H1 (cell line): ENCODE measurements at regions not wholly inside any gene's neighbourhood (a gene's known extent, or its start where the extent isn't known, plus 50 kb on each side); places are given as distances from the start of the nearest gene placed in this dataset.

ENCODE experiments used
- CTCF ChIA-PET: fragments of 300-600 bp; sonication (Branson Sonifier 250); formaldehyde crosslinking; loops from one replicate; lab custom pipeline; 2021; ENCODE audit not compliant: partially characterized antibody; lab: Charles Lee
- POLR2A ChIA-PET: fragments of 300-600 bp; sonication (Branson Sonifier 250); formaldehyde crosslinking; loops from one replicate; lab custom pipeline; 2021; ENCODE audit warnings: inconsistent platforms; ENCODE audit not compliant: partially characterized antibody; lab: Charles Lee
- DNase-seq, 2 experiments: peaks; one replicate each; pipeline versions ENCODE4 v3.0.0 to v3.0.0-alpha.2; 2010 to 2022; ENCODE audit warnings: low spot score in 2 of 2, low read depth in 1 of 2, mixed read lengths in 1 of 2
- FAIRE-seq: peaks from 2 replicates; lab custom pipeline; 2011; peaks lifted over from hg19 to GRCh38; lab: Jason Lieb, UNC
- H2AFZ ChIP-seq: 2 replicates; pipeline ENCODE4 v1.8.1; 2012; ENCODE audit warnings: low read length, inconsistent platforms
- H2AK5ac ChIP-seq: 2 replicates; pipeline ENCODE4 v1.6.1; 2013; ENCODE audit warnings: low read depth, low read length
- H2BK120ac ChIP-seq: replicated peaks from 2 replicates; pipeline ENCODE3; 2013; ENCODE audit warnings: low read depth, low read length, inconsistent platforms
- H2BK12ac ChIP-seq: 2 replicates; pipeline ENCODE4 v1.6.1; 2013; ENCODE audit warnings: low read depth, low read length
- H2BK15ac ChIP-seq: 2 replicates; pipeline ENCODE4 v1.6.1; 2013; ENCODE audit warnings: low read length
- H2BK20ac ChIP-seq: 2 replicates; pipeline ENCODE4 v1.6.1; 2013; ENCODE audit warnings: low read length
- H2BK5ac ChIP-seq: 2 replicates; pipeline ENCODE4 v1.6.1; 2013; ENCODE audit warnings: low read depth, low read length
- H3K14ac ChIP-seq: 2 replicates; pipeline ENCODE4 v1.6.1; 2013; ENCODE audit warnings: inconsistent platforms; ENCODE audit not compliant: insufficient read length
- H3K18ac ChIP-seq: 2 replicates; pipeline ENCODE4 v1.6.1; 2013; ENCODE audit warnings: low read length; ENCODE audit errors: extremely low read depth
- H3K23ac ChIP-seq: 2 replicates; pipeline ENCODE4 v1.6.1; 2013; ENCODE audit warnings: inconsistent platforms; ENCODE audit not compliant: insufficient read length
- H3K23me2 ChIP-seq: 2 replicates; pipeline ENCODE4 v1.6.1; 2013; ENCODE audit warnings: low read depth, low read length
- H3K27ac ChIP-seq: 2 replicates; pipeline ENCODE4 v1.6.1; 2011; ENCODE audit warnings: low read depth, low read length, inconsistent platforms
- H3K27me3 ChIP-seq, 4 experiments: replicated peaks in 1 of 4; 1 replicate in 1 of 4; 2 replicates in 3 of 4; pipeline versions ENCODE4 v1.6.1 to v1.8.1; 2011 to 2013; ENCODE audit warnings: low read length in 3 of 4, mild to moderate bottlenecking in 3 of 4, inconsistent platforms in 2 of 4, mixed read lengths in 2 of 4, moderate library complexity in 1 of 4; ENCODE audit not compliant: control insufficient read depth in 3 of 4, insufficient read depth in 3 of 4; ENCODE audit errors: extremely low read depth in 1 of 4
- H3K36me3 ChIP-seq, 4 experiments: 2 replicates each; pipeline versions ENCODE4 v1.6.1 to v1.8.1; 2011 to 2013; ENCODE audit warnings: mild to moderate bottlenecking in 4 of 4, low read length in 3 of 4, moderate library complexity in 2 of 4, control low read depth in 1 of 4, inconsistent platforms in 1 of 4; ENCODE audit not compliant: insufficient read depth in 4 of 4, control insufficient read depth in 2 of 4
- H3K4ac ChIP-seq: replicated peaks from 2 replicates; pipeline ENCODE3; 2013; ENCODE audit warnings: low read length, low read depth, mixed read lengths, inconsistent platforms; ENCODE audit not compliant: insufficient read length
- H3K4me1 ChIP-seq, 4 experiments: replicated peaks in 1 of 4; 1 replicate in 1 of 4; 2 replicates in 3 of 4; pipeline versions ENCODE4 v1.6.1 to v1.8.1; 2011 to 2013; ENCODE audit warnings: low read length in 3 of 4, inconsistent platforms in 2 of 4, mixed read lengths in 1 of 4; ENCODE audit not compliant: insufficient read depth in 4 of 4, control insufficient read depth in 3 of 4
- H3K4me2 ChIP-seq, 2 experiments: 2 replicates each; pipeline versions ENCODE4 v1.6.1 to v1.8.1; 2011 to 2013; ENCODE audit warnings: low read depth in 2 of 2, low read length in 2 of 2, control low read depth in 1 of 2, inconsistent platforms in 1 of 2, mild to moderate bottlenecking in 1 of 2; ENCODE audit not compliant: insufficient read depth in 1 of 2
- H3K4me3 ChIP-seq, 4 experiments: fragments of 200-600, 300-600 bp in 1 of 4; sonication (generic), shearing (Covaris generic), sonication (Bioruptor Twin) in 1 of 4; 2 replicates each; pipeline versions ENCODE4 v1.5.1 to v1.8.1; 2011 to 2016; ENCODE audit warnings: low read length in 4 of 4, low read depth in 3 of 4, control low read depth in 2 of 4, inconsistent platforms in 2 of 4, mild to moderate bottlenecking in 2 of 4, mixed read lengths in 1 of 4, moderate library complexity in 1 of 4; ENCODE audit not compliant: insufficient read depth in 2 of 4; ENCODE audit errors: extremely low read depth in 1 of 4
- H3K56ac ChIP-seq: replicated peaks from 2 replicates; pipeline ENCODE3; 2013; ENCODE audit warnings: low read depth, mild to moderate bottlenecking, mixed read lengths, low read length, inconsistent platforms; ENCODE audit not compliant: insufficient read length
- H3K79me1 ChIP-seq: 2 replicates; pipeline ENCODE4 v1.6.1; 2013; ENCODE audit warnings: low read depth, low read length, control low read depth
- H3K79me2 ChIP-seq, 2 experiments: 2 replicates each; pipeline versions ENCODE4 v1.6.1 to v1.8.1; 2012 to 2013; ENCODE audit warnings: low read length in 2 of 2, mild to moderate bottlenecking in 2 of 2, inconsistent platforms in 1 of 2; ENCODE audit not compliant: insufficient read depth in 2 of 2, control insufficient read depth in 1 of 2
- H3K9ac ChIP-seq, 4 experiments: replicated peaks in 1 of 4; 1 replicate in 1 of 4; 2 replicates in 3 of 4; pipeline versions ENCODE4 v1.6.1 to v1.8.1; 2011 to 2013; ENCODE audit warnings: low read depth in 3 of 4, low read length in 3 of 4, control low read depth in 2 of 4, mild to moderate bottlenecking in 2 of 4, moderate library complexity in 2 of 4, inconsistent platforms in 1 of 4; ENCODE audit errors: extremely low read depth in 1 of 4
- H3K9me3 ChIP-seq, 2 experiments: 2 replicates each; pipeline versions ENCODE4 v1.6.1 to v1.8.1; 2012 to 2013; ENCODE audit warnings: mild to moderate bottlenecking in 2 of 2, moderate library complexity in 2 of 2, control low read depth in 1 of 2, inconsistent platforms in 1 of 2, low read depth in 1 of 2, low read length in 1 of 2, mixed read lengths in 1 of 2; ENCODE audit not compliant: insufficient read depth in 2 of 2
- H4K20me1 ChIP-seq, 2 experiments: replicated peaks in 1 of 2; 2 replicates each; pipeline versions ENCODE3 to v1.8.1; 2011 to 2013; ENCODE audit warnings: inconsistent platforms in 2 of 2, low read length in 2 of 2, mild to moderate bottlenecking in 1 of 2; ENCODE audit not compliant: insufficient read depth in 2 of 2, control insufficient read depth in 1 of 2
- H4K5ac ChIP-seq: 2 replicates; pipeline ENCODE4 v1.6.1; 2013; ENCODE audit warnings: low read length, low read depth, mixed read lengths, inconsistent platforms; ENCODE audit not compliant: insufficient read length
- H4K8ac ChIP-seq: 2 replicates; pipeline ENCODE4 v1.8.0; 2013; ENCODE audit warnings: mild to moderate bottlenecking, moderate library complexity, low read length, inconsistent platforms; ENCODE audit not compliant: insufficient read depth; ENCODE audit errors: extremely low read depth
- H4K91ac ChIP-seq: replicated peaks from 2 replicates; pipeline ENCODE3; 2013; ENCODE audit warnings: low read length, mixed read lengths, inconsistent platforms; ENCODE audit not compliant: insufficient read length
- CTBP2 ChIP-seq: IDR thresholded peaks from 2 replicates; pipeline ENCODE4 v1.7.0; 2011; ENCODE audit warnings: borderline replicate concordance, mild to moderate bottlenecking, moderate library complexity, mixed read lengths, low read length; ENCODE audit not compliant: insufficient read depth, insufficient read length
- EP300 ChIP-seq, 2 experiments: IDR thresholded peaks; 1 replicate in 1 of 2; 2 replicates in 1 of 2; pipeline ENCODE4 v1.6.1; 2011 to 2012; ENCODE audit warnings: low read depth in 2 of 2, low read length in 2 of 2, mild to moderate bottlenecking in 2 of 2, borderline replicate concordance in 1 of 2, inconsistent platforms in 1 of 2, moderate library complexity in 1 of 2
- JUN ChIP-seq: IDR thresholded peaks from 2 replicates; pipeline ENCODE4 v1.6.1; 2011; ENCODE audit warnings: low read depth, mild to moderate bottlenecking, improper control_type of control experiment, low read length
- PHF8 ChIP-seq: fragments of 200-600 bp; sonication (generic); conservative IDR thresholded peaks from 2 replicates; pipeline ENCODE4 v1.7.1; 2012; ENCODE audit warnings: low read depth, mild to moderate bottlenecking, inconsistent platforms, low read length, moderate library complexity
- SUZ12 ChIP-seq: fragments of 200-600 bp; sonication (generic); IDR thresholded peaks from 2 replicates; pipeline ENCODE4 v1.6.1; 2012; ENCODE audit warnings: mild to moderate bottlenecking, inconsistent platforms, low read length, moderate library complexity, mixed read lengths
- TCF12 ChIP-seq: IDR thresholded peaks from 2 replicates; pipeline ENCODE4 v1.6.1; 2011; ENCODE audit warnings: low read depth, mild to moderate bottlenecking, low read length
- WGBS, 2 experiments: shearing (Covaris generic) in 1 of 2; methylation state at CpG; one replicate each; pipeline versions ENCODE4 v1.1.6 to v1.1.7; 2013 to 2015; ENCODE audit warnings: low lambda C conversion rate in 2 of 2, mixed read lengths in 2 of 2, inconsistent platforms in 1 of 2, low coverage in 1 of 2, missing lambda C conversion rate in 1 of 2; ENCODE audit not compliant: insufficient replicate concordance in 2 of 2, insufficient coverage in 1 of 2, insufficient read length in 1 of 2; ENCODE audit errors: extremely low coverage in 1 of 2, missing lambda C conversion rate in 1 of 2; 5-methylcytosine and 5-hydroxymethylcytosine counted together

- no peak for FAIRE-seq
- no peak overlapping the region for H2BK12ac ChIP-seq
- TF ChIP-seq SUZ12 (no peak), TCF12 (no peak), PHF8 (no peak), EP300 (IDR thresholded peaks at IDR 0.05; ENCODE audit: borderline replicate concordance in 1 of 2, low read depth in 2 of 2, low read length in 2 of 2) (no peak), CTBP2 (no peak), JUN (no peak)
- H2BK15ac ChIP-seq, result no peak overlapping the region
- H3K79me2 ChIP-seq, result no peaks in the 10 kb centered on the region
- H3K27me3 ChIP-seq, result no peaks in the 10 kb centered on the region
- H4K20me1 ChIP-seq, result no peaks in the 10 kb centered on the region
- no peak overlapping the region for H3K4me2 ChIP-seq
- no peak overlapping the region for H2BK20ac ChIP-seq
- no peak overlapping the region for H3K14ac ChIP-seq
- CTCF ChIA-PET, result no interaction called here
- H2BK5ac ChIP-seq, result peak overlapping the region; percentile 47; the same call in 1 of the 2 replicates
- no peak overlapping the region for H3K27ac ChIP-seq
- no peak overlapping the region for H3K4me3 ChIP-seq
- H3K4ac ChIP-seq, result no peak overlapping the region
- H2AFZ ChIP-seq, result peak overlapping the region; percentile 49; the same call in 1 of the 2 replicates
- no peak overlapping the region for H2AK5ac ChIP-seq
- H3K9ac ChIP-seq, result no peak overlapping the region
- H3K23ac ChIP-seq, result no peak overlapping the region
- H3K23me2 ChIP-seq, result no peaks in the 10 kb centered on the region
- no peak overlapping the region for H2BK120ac ChIP-seq
- H3K56ac ChIP-seq, result no peak overlapping the region
- no peak overlapping the region for H4K5ac ChIP-seq
- WGBS, 2 experiments, result 96% methylated on average over 3 of the region's 3 CpGs; no CpG with 5 or more reads in 1 of the 2 experiments
- H3K18ac ChIP-seq, result no peak overlapping the region; the same call in 1 of the 2 replicates
- H3K79me1 ChIP-seq, result no peaks in the 10 kb centered on the region
- H4K8ac ChIP-seq, result no peak overlapping the region
- POLR2A ChIA-PET, result no interaction called here
- H3K36me3 ChIP-seq, result no peaks in the 10 kb centered on the region
- DNase-seq, result no peak
- H3K9me3 ChIP-seq, result no peaks in the 10 kb centered on the region; a peak in 1 of 4 replicates
- H3K4me1 ChIP-seq, result peaks cover 0 to 4% (median 1%) of the 10 kb centered on the region in 4 experiments; a peak in 3 of 7 replicates
- no peak overlapping the region for H4K91ac ChIP-seq
Observed at GRCh38 chr2:12090590-12090989, 344.2 kb downstream of the LPIN1 start.
